ENCODE measurements at regions not wholly inside any gene's neighbourhood (a gene's known extent, or its start where the extent isn't known, plus 50 kb on each side); places are given as distances from the start of the nearest gene placed in this dataset.

- no peak for DNase-seq
- in situ Hi-C loops (cut with MboI; ENCODE audit: low sequenced_read_pairs in 4 of 4) (no loop called here), intact Hi-C loops (cut with DNase I; ENCODE audit: low total_unique reads) (no loop called here)
- no peak overlapping the region for H3K4me3 ChIP-seq
- H3K36me3 ChIP-seq = no peaks in the 10 kb centered on the region
- no peaks in the 10 kb centered on the region for H3K9me3 ChIP-seq
- H3K27me3 ChIP-seq = no peaks in the 10 kb centered on the region
- ATAC-seq = no peak
- TF ChIP-seq, protein P1, sequence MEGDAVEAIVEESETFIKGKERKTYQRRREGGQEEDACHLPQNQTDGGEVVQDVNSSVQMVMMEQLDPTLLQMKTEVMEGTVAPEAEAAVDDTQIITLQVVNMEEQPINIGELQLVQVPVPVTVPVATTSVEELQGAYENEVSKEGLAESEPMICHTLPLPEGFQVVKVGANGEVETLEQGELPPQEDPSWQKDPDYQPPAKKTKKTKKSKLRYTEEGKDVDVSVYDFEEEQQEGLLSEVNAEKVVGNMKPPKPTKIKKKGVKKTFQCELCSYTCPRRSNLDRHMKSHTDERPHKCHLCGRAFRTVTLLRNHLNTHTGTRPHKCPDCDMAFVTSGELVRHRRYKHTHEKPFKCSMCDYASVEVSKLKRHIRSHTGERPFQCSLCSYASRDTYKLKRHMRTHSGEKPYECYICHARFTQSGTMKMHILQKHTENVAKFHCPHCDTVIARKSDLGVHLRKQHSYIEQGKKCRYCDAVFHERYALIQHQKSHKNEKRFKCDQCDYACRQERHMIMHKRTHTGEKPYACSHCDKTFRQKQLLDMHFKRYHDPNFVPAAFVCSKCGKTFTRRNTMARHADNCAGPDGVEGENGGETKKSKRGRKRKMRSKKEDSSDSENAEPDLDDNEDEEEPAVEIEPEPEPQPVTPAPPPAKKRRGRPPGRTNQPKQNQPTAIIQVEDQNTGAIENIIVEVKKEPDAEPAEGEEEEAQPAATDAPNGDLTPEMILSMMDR (IDR thresholded peaks at IDR 0.05 in 4 of 5, conservative IDR thresholded peaks at IDR 0.05 in 1 of 5) = no peak
- no peak for TF ChIP-seq POLR2A (IDR thresholded peaks at IDR 0.05)
- H3K4me1 ChIP-seq = no peaks in the 10 kb centered on the region
- no peak overlapping the region for H3K27ac ChIP-seq
Measured at GRCh38 chr9:95822583-95823431, 52.7 kb upstream of the ERCC6L2 start.

- Histone ChIP-seq H3K36me3 (no peaks in the 10 kb centered on the region), H3K27ac (no peak overlapping the region), H3K27me3 (no peaks in the 10 kb centered on the region), H3K4me1 (no peaks in the 10 kb centered on the region), H3K9me3 (no peaks in the 10 kb centered on the region), H3K4me3 (no peak overlapping the region)
- intact Hi-C loops (cut with DNase I; ENCODE audit: low total_unique reads) = no loop called here
- TF ChIP-seq, protein P1 (IDR thresholded peaks at IDR 0.05 in 4 of 5, conservative IDR thresholded peaks at IDR 0.05 in 1 of 5) = no peak
- TF ChIP-seq POLR2A (IDR thresholded peaks at IDR 0.05) = no peak
- in situ Hi-C loops (cut with MboI; ENCODE audit: low sequenced_read_pairs in 4 of 4) = no loop called here
- ATAC-seq (no peak), DNase-seq (no peak)
Measured at GRCh38 chr9:95822015-95822414, 53.5 kb upstream of the ERCC6L2 start.

DNA sequence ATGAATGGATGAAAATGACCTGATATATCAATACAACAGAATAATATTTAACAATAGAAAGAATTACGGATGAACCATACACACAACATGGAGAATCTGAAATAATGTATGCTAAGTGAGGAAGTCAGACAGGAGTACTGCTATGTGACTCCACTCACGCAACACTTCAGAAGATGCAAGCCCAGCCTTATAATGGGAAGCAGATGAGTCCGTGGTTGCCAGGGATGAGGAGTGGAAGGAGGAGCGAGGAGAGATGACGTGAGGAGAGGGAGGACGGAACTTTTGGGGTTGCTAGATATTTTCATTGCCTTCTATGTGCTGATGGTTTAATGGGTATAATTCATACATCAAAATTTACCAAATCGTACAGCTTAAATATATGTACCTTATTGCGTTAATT, 55.4 kb upstream of the ERCC6L2 start:
- ATAC-seq (no peak), DNase-seq (no peak)
- intact Hi-C loops (cut with DNase I; ENCODE audit: low total_unique reads) (no loop called here), in situ Hi-C loops (cut with MboI; ENCODE audit: low sequenced_read_pairs in 4 of 4) (no loop called here)
- no peak overlapping the region for H3K4me3 ChIP-seq
- H3K27ac ChIP-seq = no peak overlapping the region
- H3K4me1 ChIP-seq = no peaks in the 10 kb centered on the region
- no peaks in the 10 kb centered on the region for H3K36me3 ChIP-seq
- no peak for TF ChIP-seq POLR2A (IDR thresholded peaks at IDR 0.05)
- TF ChIP-seq, protein P1 (IDR thresholded peaks at IDR 0.05 in 4 of 5, conservative IDR thresholded peaks at IDR 0.05 in 1 of 5) = no peak
- no peaks in the 10 kb centered on the region for H3K9me3 ChIP-seq
- no peaks in the 10 kb centered on the region for H3K27me3 ChIP-seq

DNA sequence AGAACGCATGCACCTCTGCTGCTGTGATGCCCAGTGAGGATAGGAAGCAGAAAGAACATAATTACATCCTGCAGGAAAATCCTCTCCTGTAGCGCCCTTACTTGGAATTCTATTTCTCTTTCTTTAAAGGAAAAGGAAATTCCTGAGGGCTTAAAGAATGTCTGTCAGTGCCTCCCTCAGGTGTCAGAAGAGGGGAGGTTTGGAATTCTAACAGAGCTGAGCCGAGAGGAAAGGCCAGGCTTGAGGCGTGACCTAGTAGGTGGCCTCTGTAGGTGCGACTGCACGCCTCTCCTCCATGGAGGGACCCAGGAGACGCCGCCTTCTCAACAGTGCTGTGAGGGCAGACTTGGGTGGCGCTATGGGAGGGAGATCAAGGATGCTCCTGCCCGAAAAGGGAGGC, 55.9 kb upstream of the ERCC6L2 start:
- Histone ChIP-seq H3K27ac (no peak overlapping the region), H3K36me3 (no peaks in the 10 kb centered on the region), H3K9me3 (no peaks in the 10 kb centered on the region), H3K27me3 (no peaks in the 10 kb centered on the region), H3K4me3 (no peak overlapping the region), H3K4me1 (no peaks in the 10 kb centered on the region)
- no peak for DNase-seq
- ATAC-seq = no peak
- TF ChIP-seq, protein P1 (IDR thresholded peaks at IDR 0.05 in 4 of 5, conservative IDR thresholded peaks at IDR 0.05 in 1 of 5) = no peak
- TF ChIP-seq POLR2A (IDR thresholded peaks at IDR 0.05) = no peak
- in situ Hi-C loops (cut with MboI; ENCODE audit: low sequenced_read_pairs in 4 of 4) (no loop called here), intact Hi-C loops (cut with DNase I; ENCODE audit: low total_unique reads) (no loop called here)

Data from gastrocnemius medialis (tissue), 4 donors.